ENCODE measurements at regions not wholly inside any gene's neighbourhood (a gene's known extent, or its start where the extent isn't known, plus 50 kb on each side); places are given as distances from the start of the nearest gene placed in this dataset.

DNA sequence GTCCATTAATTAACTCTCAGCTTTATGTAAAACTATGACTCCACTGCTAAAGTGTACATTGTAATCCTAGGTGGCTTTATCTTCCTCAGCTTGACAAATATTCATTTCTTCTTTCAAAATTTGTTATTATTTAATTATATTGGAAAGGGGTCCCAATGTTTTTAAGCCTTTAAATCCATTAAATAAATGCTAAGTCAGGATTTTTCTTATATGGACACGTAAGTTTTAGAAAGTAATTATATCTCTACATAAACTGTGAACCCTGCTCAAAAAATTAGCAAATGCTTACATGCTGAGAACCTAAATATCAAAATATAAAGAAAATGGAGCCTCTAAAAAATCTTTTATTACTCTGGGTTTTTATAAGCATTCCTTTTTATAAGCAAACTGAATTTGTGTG lies 78.2 kb upstream of the MIR17HG start:
- H3K4me3 ChIP-seq (replicated peaks; ENCODE audit: low read depth, low read length): no peak overlapping the region
- TF ChIP-seq, protein P1, sequence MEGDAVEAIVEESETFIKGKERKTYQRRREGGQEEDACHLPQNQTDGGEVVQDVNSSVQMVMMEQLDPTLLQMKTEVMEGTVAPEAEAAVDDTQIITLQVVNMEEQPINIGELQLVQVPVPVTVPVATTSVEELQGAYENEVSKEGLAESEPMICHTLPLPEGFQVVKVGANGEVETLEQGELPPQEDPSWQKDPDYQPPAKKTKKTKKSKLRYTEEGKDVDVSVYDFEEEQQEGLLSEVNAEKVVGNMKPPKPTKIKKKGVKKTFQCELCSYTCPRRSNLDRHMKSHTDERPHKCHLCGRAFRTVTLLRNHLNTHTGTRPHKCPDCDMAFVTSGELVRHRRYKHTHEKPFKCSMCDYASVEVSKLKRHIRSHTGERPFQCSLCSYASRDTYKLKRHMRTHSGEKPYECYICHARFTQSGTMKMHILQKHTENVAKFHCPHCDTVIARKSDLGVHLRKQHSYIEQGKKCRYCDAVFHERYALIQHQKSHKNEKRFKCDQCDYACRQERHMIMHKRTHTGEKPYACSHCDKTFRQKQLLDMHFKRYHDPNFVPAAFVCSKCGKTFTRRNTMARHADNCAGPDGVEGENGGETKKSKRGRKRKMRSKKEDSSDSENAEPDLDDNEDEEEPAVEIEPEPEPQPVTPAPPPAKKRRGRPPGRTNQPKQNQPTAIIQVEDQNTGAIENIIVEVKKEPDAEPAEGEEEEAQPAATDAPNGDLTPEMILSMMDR (IDR thresholded peaks at IDR 0.05; ENCODE audit: low read length, missing control alignments): no peak
- DNase-seq (ENCODE audit: low read depth): no peak

DNA sequence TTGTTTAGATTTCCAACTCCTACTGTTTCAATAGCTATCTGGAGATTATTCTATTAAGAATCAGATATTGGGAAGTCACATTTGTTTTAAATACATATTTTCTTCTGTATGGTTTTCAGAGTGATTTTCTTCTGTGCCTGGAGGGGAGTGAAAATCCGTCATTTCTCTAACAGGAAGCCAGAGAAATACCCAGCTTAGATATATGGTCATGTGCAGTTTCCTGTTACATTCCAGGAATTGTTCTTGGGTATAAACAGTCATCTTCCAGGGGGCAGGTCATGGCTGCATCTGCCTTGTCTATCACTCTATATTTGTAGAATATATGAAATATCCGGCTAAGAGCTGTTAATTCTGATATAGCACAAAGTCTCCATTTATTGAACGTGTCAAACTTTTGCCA lies 77.5 kb upstream of the MIR17HG start:
- DNase-seq (ENCODE audit: low read depth): peak; percentile 46
- TF ChIP-seq, protein P1 (IDR thresholded peaks at IDR 0.05; ENCODE audit: low read length, missing control alignments): no peak
- no peak overlapping the region for H3K4me3 ChIP-seq (replicated peaks; ENCODE audit: low read depth, low read length)

DNA sequence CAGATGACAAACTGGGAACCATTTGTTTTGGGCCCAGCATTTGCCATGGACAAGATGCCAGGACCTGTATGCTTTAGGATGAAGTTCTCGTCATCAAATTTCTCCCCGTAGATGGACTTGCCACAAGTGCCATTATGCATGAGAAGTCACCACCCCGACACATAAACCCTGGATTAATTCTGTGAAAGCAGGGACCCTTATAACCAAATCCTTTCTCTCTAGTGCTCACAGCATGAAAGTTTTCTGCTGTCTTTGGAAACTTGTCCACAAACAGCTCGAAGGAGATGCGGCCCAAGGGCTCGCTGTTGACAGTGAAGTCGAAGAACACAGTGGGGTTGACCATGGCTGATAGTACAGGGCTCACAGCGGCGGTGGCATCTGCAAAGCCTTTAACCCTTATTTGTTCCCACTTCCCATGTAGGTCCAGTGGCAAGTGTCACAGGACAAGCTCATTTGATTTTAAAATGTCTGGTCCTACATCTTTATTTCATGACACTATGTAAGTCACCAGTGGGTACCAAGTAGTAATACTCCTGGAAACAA lies 75.2 kb upstream of the MIR17HG start:
- no peak overlapping the region for H3K4me3 ChIP-seq (replicated peaks; ENCODE audit: low read depth, low read length)
- TF ChIP-seq, protein P1 (IDR thresholded peaks at IDR 0.05; ENCODE audit: low read length, missing control alignments): no peak
- no peak for DNase-seq (ENCODE audit: low read depth)

- H3K4me3 ChIP-seq (replicated peaks; ENCODE audit: low read depth, low read length): no peak overlapping the region
- no peak for DNase-seq (ENCODE audit: low read depth)
- TF ChIP-seq, protein P1 (IDR thresholded peaks at IDR 0.05; ENCODE audit: low read length, missing control alignments): no peak
Observed at GRCh38 chr13:91273675-91274074, 73.8 kb upstream of the MIR17HG start.

GRCh38 chr13:91277013-91277676 lies 70.3 kb upstream of the MIR17HG start:
- no peak for DNase-seq (ENCODE audit: low read depth)
- H3K4me3 ChIP-seq (replicated peaks; ENCODE audit: low read depth, low read length): no peak overlapping the region
- TF ChIP-seq, protein P1 (IDR thresholded peaks at IDR 0.05; ENCODE audit: low read length, missing control alignments): no peak

GRCh38 chr13:91278291-91278690 lies 69.2 kb upstream of the MIR17HG start:
- no peak overlapping the region for H3K4me3 ChIP-seq (replicated peaks; ENCODE audit: low read depth, low read length)
- DNase-seq (ENCODE audit: low read depth): no peak
- TF ChIP-seq, protein P1 (IDR thresholded peaks at IDR 0.05; ENCODE audit: low read length, missing control alignments): no peak

DNA sequence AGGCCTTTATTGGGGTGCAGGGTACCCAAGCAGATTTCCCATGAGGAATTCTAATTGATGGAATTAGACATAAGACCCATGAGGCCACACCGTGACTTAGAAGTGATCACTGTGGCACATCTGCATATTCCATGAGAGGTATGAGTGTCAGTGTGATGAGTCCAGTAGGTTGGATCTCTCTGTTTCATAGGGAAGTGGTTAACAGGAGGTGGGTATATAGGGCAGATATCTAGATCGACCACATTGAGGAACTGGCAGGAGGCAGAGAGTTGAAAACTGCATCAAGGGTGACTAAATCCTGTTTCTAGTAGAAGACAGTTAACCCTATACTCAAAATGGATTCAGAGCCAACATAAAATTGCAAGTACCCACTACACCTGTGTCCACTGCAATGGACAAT lies 68.6 kb upstream of the MIR17HG start:
- no peak overlapping the region for H3K4me3 ChIP-seq (replicated peaks; ENCODE audit: low read depth, low read length)
- TF ChIP-seq, protein P1 (IDR thresholded peaks at IDR 0.05; ENCODE audit: low read length, missing control alignments): no peak
- no peak for DNase-seq (ENCODE audit: low read depth)
